ENCODE measurements at regions not wholly inside any gene's neighbourhood (a gene's known extent, or its start where the extent isn't known, plus 50 kb on each side); places are given as distances from the start of the nearest gene placed in this dataset.
"Not testable (repeated sequence)": the region's sequence is repeated elsewhere in the genome, so short reads cannot be mapped to it uniquely, and the experiment has no call there.

DNA sequence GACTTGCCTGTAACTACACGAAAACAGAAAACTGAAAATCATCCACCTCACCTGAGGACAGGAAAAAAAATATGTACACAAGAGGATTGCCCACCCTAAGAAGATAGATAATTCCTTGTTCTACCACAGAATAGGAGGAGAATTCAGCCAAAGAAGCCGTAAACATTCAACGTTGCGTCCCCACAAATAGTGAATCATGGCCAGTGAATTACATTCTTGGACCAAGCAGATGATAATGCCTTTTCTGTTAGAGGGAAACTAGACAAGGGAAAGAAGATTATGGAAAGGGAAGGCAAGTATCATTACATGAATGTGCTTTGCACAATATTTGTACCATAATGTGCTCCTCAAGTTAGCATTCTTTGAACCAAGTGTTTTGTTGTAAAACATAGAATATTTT, 95.5 kb upstream of the C1QTNF7 start:
- Histone ChIP-seq H2AFZ (ENCODE audit: low read depth, low read length, severe bottlenecking) (no peak overlapping the region), H3K79me2 (ENCODE audit: insufficient read depth, low read length) (no peaks in the 10 kb centered on the region), H3K9me2 (replicated peaks; ENCODE audit: insufficient read depth, low read length) (no peaks in the 10 kb centered on the region), H3K27ac (ENCODE audit: low read depth, low read length) (no peak overlapping the region), H3K4me2 (ENCODE audit: low read depth, low read length, poor library complexity, severe bottlenecking) (no peak overlapping the region), H3K4me3 (ENCODE audit: insufficient read depth, low read length, poor library complexity, severe bottlenecking) (no peak overlapping the region), H3K9ac (ENCODE audit: low read length) (no peak overlapping the region), H3K9me3 (ENCODE audit: insufficient read depth, low read length) (no peaks in the 10 kb centered on the region), H3F3A (ENCODE audit: insufficient read depth) (no peaks in the 10 kb centered on the region), H4K20me1 (ENCODE audit: low read depth, low read length) (no peaks in the 10 kb centered on the region), H3K27me3 (ENCODE audit: low read length) (no peaks in the 10 kb centered on the region), H3K36me3 (ENCODE audit: low read length) (no peaks in the 10 kb centered on the region)
- TF ChIP-seq CTCF (IDR thresholded peaks at IDR 0.05; ENCODE audit: insufficient read depth, low read length, poor library complexity, severe bottlenecking) (no peak), EZH2phosphoT487 (conservative IDR thresholded peaks at IDR 0.05; ENCODE audit: low read length) (no peak)

DNA sequence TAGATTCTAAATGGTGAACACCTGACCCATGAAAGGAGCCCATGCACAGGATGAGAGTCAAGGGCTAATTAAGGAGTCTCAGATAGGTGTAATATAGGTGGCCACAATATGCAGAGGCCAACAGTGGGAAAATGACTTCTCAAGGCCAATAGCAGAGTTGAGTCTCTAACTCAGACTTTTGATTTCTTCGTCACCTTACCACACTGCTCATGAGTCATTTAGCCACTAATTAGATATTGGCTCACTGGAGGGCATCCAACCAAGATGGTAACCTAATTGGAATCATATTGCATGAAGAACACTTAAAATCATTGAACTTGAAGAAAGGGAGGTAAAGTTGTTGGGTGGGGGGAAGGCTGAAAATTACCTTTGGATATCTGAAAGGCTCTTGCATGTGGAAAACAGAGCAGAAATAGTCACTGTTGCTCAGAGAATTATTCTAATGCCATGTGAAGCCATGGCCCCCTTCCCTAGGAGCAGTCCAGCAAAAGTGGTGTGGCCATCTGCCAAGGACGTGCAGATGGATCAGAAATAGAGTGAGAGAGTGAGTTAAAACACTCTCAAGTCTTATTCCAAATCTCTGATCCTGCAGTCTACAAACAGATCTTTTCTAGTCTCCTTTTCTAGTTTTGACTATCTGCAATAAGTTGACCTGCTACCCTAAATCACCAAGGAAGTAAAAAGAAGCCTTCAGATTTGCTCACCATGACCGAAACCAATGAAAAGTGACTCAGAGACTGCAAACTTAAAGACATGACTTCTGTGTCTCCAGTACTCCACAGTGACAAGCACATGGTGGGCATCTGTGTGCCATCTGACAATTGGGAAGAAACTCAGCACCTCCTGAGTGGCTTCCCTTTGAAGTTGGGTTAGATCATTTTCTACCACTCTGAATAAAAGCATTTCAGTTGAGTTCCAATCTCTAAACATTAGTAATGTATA, 93.9 kb upstream of the C1QTNF7 start:
- Histone ChIP-seq H2AFZ (ENCODE audit: low read depth, low read length, severe bottlenecking) (no peak overlapping the region), H4K20me1 (ENCODE audit: low read depth, low read length) (no peaks in the 10 kb centered on the region), H3F3A (ENCODE audit: insufficient read depth) (no peaks in the 10 kb centered on the region), H3K27me3 (ENCODE audit: low read length) (no peaks in the 10 kb centered on the region), H3K9ac (ENCODE audit: low read length) (no peak overlapping the region), H3K79me2 (ENCODE audit: insufficient read depth, low read length) (no peaks in the 10 kb centered on the region), H3K9me3 (ENCODE audit: insufficient read depth, low read length) (no peaks in the 10 kb centered on the region), H3K36me3 (ENCODE audit: low read length) (no peaks in the 10 kb centered on the region), H3K27ac (ENCODE audit: low read depth, low read length) (no peak overlapping the region), H3K4me2 (ENCODE audit: low read depth, low read length, poor library complexity, severe bottlenecking) (no peak overlapping the region), H3K4me3 (ENCODE audit: insufficient read depth, low read length, poor library complexity, severe bottlenecking) (no peak overlapping the region), H3K9me2 (replicated peaks; ENCODE audit: insufficient read depth, low read length) (no peaks in the 10 kb centered on the region)
- TF ChIP-seq CTCF (IDR thresholded peaks at IDR 0.05; ENCODE audit: insufficient read depth, low read length, poor library complexity, severe bottlenecking) (no peak), EZH2phosphoT487 (conservative IDR thresholded peaks at IDR 0.05; ENCODE audit: low read length) (no peak)

GRCh38 chr4:15336410-15337167, 91.2 kb upstream of the C1QTNF7 start:
- Histone ChIP-seq H3K4me2 (ENCODE audit: low read depth, low read length, poor library complexity, severe bottlenecking) (no peak overlapping the region), H4K20me1 (ENCODE audit: low read depth, low read length) (no peaks in the 10 kb centered on the region)
- no peak for TF ChIP-seq CTCF (IDR thresholded peaks at IDR 0.05; ENCODE audit: insufficient read depth, low read length, poor library complexity, severe bottlenecking)
- no peak for TF ChIP-seq EZH2phosphoT487 (conservative IDR thresholded peaks at IDR 0.05; ENCODE audit: low read length)

GRCh38 chr4:15337168-15337657, 90.6 kb upstream of the C1QTNF7 start:
- H3F3A ChIP-seq (ENCODE audit: insufficient read depth); H3K4me2 ChIP-seq (ENCODE audit: low read depth, low read length, poor library complexity, severe bottlenecking); H4K20me1 ChIP-seq (ENCODE audit: low read depth, low read length); H3K36me3 ChIP-seq (ENCODE audit: low read length); H2AFZ ChIP-seq (ENCODE audit: low read depth, low read length, severe bottlenecking); H3K9ac ChIP-seq (ENCODE audit: low read length); H3K27me3 ChIP-seq (ENCODE audit: low read length); H3K9me3 ChIP-seq (ENCODE audit: insufficient read depth, low read length); H3K4me3 ChIP-seq (ENCODE audit: insufficient read depth, low read length, poor library complexity, severe bottlenecking); H3K27ac ChIP-seq (ENCODE audit: low read depth, low read length); H3K9me2 ChIP-seq (replicated peaks; ENCODE audit: insufficient read depth, low read length); H3K79me2 ChIP-seq (ENCODE audit: insufficient read depth, low read length): not testable (repeated sequence)

More at GRCh38 chr4:15336410-15337167, 91.2 kb upstream of the C1QTNF7 start:
- Histone ChIP-seq H3K79me2 (ENCODE audit: insufficient read depth, low read length) (no peaks in the 10 kb centered on the region), H3F3A (ENCODE audit: insufficient read depth) (no peaks in the 10 kb centered on the region), H3K9me3 (ENCODE audit: insufficient read depth, low read length) (no peaks in the 10 kb centered on the region), H3K27ac (ENCODE audit: low read depth, low read length) (no peak overlapping the region), H3K4me3 (ENCODE audit: insufficient read depth, low read length, poor library complexity, severe bottlenecking) (no peak overlapping the region), H2AFZ (ENCODE audit: low read depth, low read length, severe bottlenecking) (no peak overlapping the region), H3K9ac (ENCODE audit: low read length) (no peak overlapping the region), H3K27me3 (ENCODE audit: low read length) (no peaks in the 10 kb centered on the region), H3K36me3 (ENCODE audit: low read length) (no peaks in the 10 kb centered on the region), H3K9me2 (replicated peaks; ENCODE audit: insufficient read depth, low read length) (no peaks in the 10 kb centered on the region)

Measured in SU-DHL-6 (cell line).